SU-DHL-6 (cell line): ENCODE measurements at regions not wholly inside any gene's neighbourhood (a gene's known extent, or its start where the extent isn't known, plus 50 kb on each side); places are given as distances from the start of the nearest gene placed in this dataset.

Source experiments
- H2AFZ ChIP-seq: fragments of 200-600 bp; sonication (generic); 2 replicates; pipeline ENCODE4 v1.6.1; 2014; ENCODE audit warnings: low read depth, mild to moderate bottlenecking, moderate library complexity, mixed read lengths, antibody characterized with exemption, low read length; ENCODE audit not compliant: severe bottlenecking
- H3F3A ChIP-seq: fragments of 200-600 bp; shearing (Covaris generic); 2 replicates; pipeline ENCODE4 v1.6.0; 2016; ENCODE audit warnings: antibody characterized with exemption, mild to moderate bottlenecking; ENCODE audit not compliant: insufficient read depth
- H3K27ac ChIP-seq: fragments of 200-600 bp; sonication (generic); 2 replicates; pipeline ENCODE4 v1.5.1; 2016; ENCODE audit warnings: low read depth, mild to moderate bottlenecking, low read length, moderate library complexity, mixed read lengths
- H3K27me3 ChIP-seq: fragments of 200-600 bp; sonication (generic), shearing (Covaris generic); 2 replicates; pipeline ENCODE4 v1.6.0; 2014; ENCODE audit warnings: mild to moderate bottlenecking, low read length
- H3K36me3 ChIP-seq: fragments of 200-600 bp; sonication (generic); 2 replicates; pipeline ENCODE4 v1.6.1; 2014; ENCODE audit warnings: mild to moderate bottlenecking, low read length, mixed read lengths
- H3K4me2 ChIP-seq: fragments of 300-600, 200-600 bp; shearing (Covaris generic), sonication (generic); 2 replicates; pipeline ENCODE4 v1.6.0; 2014; ENCODE audit warnings: low read length, low read depth, mild to moderate bottlenecking; ENCODE audit not compliant: poor library complexity, severe bottlenecking
- H3K4me3 ChIP-seq: fragments of 200-600 bp; sonication (generic); 2 replicates; pipeline ENCODE4 v1.5.1; 2014; ENCODE audit warnings: antibody characterized with exemption, low read length, mild to moderate bottlenecking, mixed read lengths; ENCODE audit not compliant: insufficient read depth, poor library complexity, severe bottlenecking
- H3K79me2 ChIP-seq: fragments of 200-600 bp; sonication (generic); 2 replicates; pipeline ENCODE4 v1.6.1; 2014; ENCODE audit warnings: mild to moderate bottlenecking, low read length, moderate library complexity; ENCODE audit not compliant: insufficient read depth
- H3K9ac ChIP-seq: fragments of 200-600 bp; sonication (generic); 2 replicates; pipeline ENCODE4 v1.7.0; 2014; ENCODE audit warnings: mild to moderate bottlenecking, low read length
- H3K9me2 ChIP-seq: fragments of 200-600 bp; sonication (generic); replicated peaks from 2 replicates; pipeline ENCODE4 v1.6.1; 2014; ENCODE audit warnings: low read length; ENCODE audit not compliant: insufficient read depth
- H3K9me3 ChIP-seq: fragments of 200-600 bp; sonication (generic); 2 replicates; pipeline ENCODE4 v1.6.1; 2014; ENCODE audit warnings: low read length, mixed read lengths; ENCODE audit not compliant: insufficient read depth
- H4K20me1 ChIP-seq: fragments of 200-600 bp; sonication (generic); 2 replicates; pipeline ENCODE4 v1.6.1; 2014; ENCODE audit warnings: low read depth, mild to moderate bottlenecking, antibody characterized with exemption, low read length, moderate library complexity, mixed read lengths
- CTCF ChIP-seq: fragments of 200-600 bp; sonication (generic); IDR thresholded peaks from one replicate; pipeline ENCODE4 v1.5.1; 2017; ENCODE audit warnings: antibody characterized with exemption, mild to moderate bottlenecking, low read length, moderate library complexity; ENCODE audit not compliant: insufficient read depth, poor library complexity, severe bottlenecking
- EZH2phosphoT487 ChIP-seq: fragments of 200-600 bp; sonication (generic), shearing (Covaris generic); conservative IDR thresholded peaks from 2 replicates; pipeline ENCODE4 v1.6.1; 2018; ENCODE audit warnings: mild to moderate bottlenecking, antibody characterized with exemption, low read length, moderate library complexity, mixed read lengths

- no peak for TF ChIP-seq EZH2phosphoT487
- no peak overlapping the region for H3K27ac ChIP-seq
- H3K9me3 ChIP-seq: no peaks in the 10 kb centered on the region
- H3K4me3 ChIP-seq: no peak overlapping the region
- no peak overlapping the region for H3K9ac ChIP-seq
- no peaks in the 10 kb centered on the region for H3K79me2 ChIP-seq
- H3K36me3 ChIP-seq: no peaks in the 10 kb centered on the region
- no peaks in the 10 kb centered on the region for H4K20me1 ChIP-seq
- H3F3A ChIP-seq: no peaks in the 10 kb centered on the region
- H3K9me2 ChIP-seq: no peaks in the 10 kb centered on the region
- H3K27me3 ChIP-seq: no peaks in the 10 kb centered on the region
- no peak overlapping the region for H3K4me2 ChIP-seq
- no peak overlapping the region for H2AFZ ChIP-seq
Measured at GRCh38 chr13:31963631-31964030, 67.9 kb upstream of the FRY start.

GRCh38 chr13:31964168-31964567 is 67.4 kb upstream of the FRY start:
- Histone ChIP-seq H3K27ac (no peak overlapping the region), H2AFZ (no peak overlapping the region), H3K4me3 (no peak overlapping the region), H4K20me1 (no peaks in the 10 kb centered on the region), H3K36me3 (no peaks in the 10 kb centered on the region), H3K27me3 (no peaks in the 10 kb centered on the region), H3K9me3 (no peaks in the 10 kb centered on the region), H3K9me2 (no peaks in the 10 kb centered on the region), H3F3A (no peaks in the 10 kb centered on the region), H3K4me2 (no peak overlapping the region), H3K79me2 (no peaks in the 10 kb centered on the region), H3K9ac (no peak overlapping the region)
- TF ChIP-seq EZH2phosphoT487: no peak
- TF ChIP-seq CTCF: no peak

- Histone ChIP-seq H3K4me2 (peak overlapping the region; percentile 49), H3K27ac (peak overlapping the region; percentile 46), H2AFZ (peak overlapping the region; percentile 57), H4K20me1 (no peaks in the 10 kb centered on the region), H3K27me3 (no peaks in the 10 kb centered on the region), H3K9ac (no peak overlapping the region), H3K79me2 (no peaks in the 10 kb centered on the region), H3K4me3 (peak overlapping the region; percentile 34), H3K9me3 (no peaks in the 10 kb centered on the region), H3F3A (no peaks in the 10 kb centered on the region), H3K36me3 (no peaks in the 10 kb centered on the region), H3K9me2 (no peaks in the 10 kb centered on the region)
- no peak for TF ChIP-seq EZH2phosphoT487
- no peak for TF ChIP-seq CTCF
Measured at GRCh38 chr13:31965361-31966066, 66.1 kb upstream of the FRY start.

GRCh38 chr13:31967155-31967554 is 64.4 kb upstream of the FRY start:
- H3K79me2 ChIP-seq: no peaks in the 10 kb centered on the region
- H3K4me2 ChIP-seq: no peak overlapping the region

More at GRCh38 chr13:31967155-31967554, 64.4 kb upstream of the FRY start:
- Histone ChIP-seq H2AFZ (no peak overlapping the region), H3F3A (no peaks in the 10 kb centered on the region), H3K36me3 (no peaks in the 10 kb centered on the region), H3K9ac (no peak overlapping the region), H3K9me2 (no peaks in the 10 kb centered on the region), H4K20me1 (no peaks in the 10 kb centered on the region), H3K27ac (no peak overlapping the region), H3K4me3 (no peak overlapping the region), H3K9me3 (no peaks in the 10 kb centered on the region), H3K27me3 (no peaks in the 10 kb centered on the region)
- TF ChIP-seq EZH2phosphoT487 (no peak), CTCF (peak; percentile 20)
